K562 (cell line): ENCODE measurements at regions not wholly inside any gene's neighbourhood (a gene's known extent, or its start where the extent isn't known, plus 50 kb on each side); places are given as distances from the start of the nearest gene placed in this dataset.
"Not testable (repeated sequence)": the region's sequence is repeated elsewhere in the genome, so short reads cannot be mapped to it uniquely, and the experiment has no call there.

Experiments used
- ATAC-seq: fragments of 200-7000 bp; cut with Tn5 transposase; 3 replicates; pipeline ENCODE4 v1.9.1; 2020; ENCODE audit warnings: moderate library complexity
- BruUV-seq: library from RNA; stranded (reverse); fragments of 400-500 nt; replicated peaks from 2 replicates; lab custom pipeline; 2021; lab: Mats Ljungman, UMichigan
- CTCF ChIA-PET: fragments of 300-600 bp; formaldehyde crosslinking; extraction: SDS; loops from one replicate; lab custom pipeline; 2021; ENCODE audit warnings: low intra/inter-chr PET ratio; lab: Yijun Ruan, JAX
- POLR2A ChIA-PET: fragments of 300-600, 350-650 bp; sonication (Branson Sonifier 250); formaldehyde crosslinking; extraction: SDS; loops from one replicate; lab custom pipeline; 2021; ENCODE audit warnings: antibody characterized with exemption, inconsistent platforms; lab: Yijun Ruan, JAX
- DNase-seq, 4 experiments: peaks; one replicate each; pipeline versions ENCODE4 v3.0.0 to v3.0.0-alpha.2; 2011 to 2018; ENCODE audit warnings: low spot score in 3 of 4, mixed read lengths in 3 of 4; ENCODE audit errors: extremely low read depth in 1 of 4
- FAIRE-seq: peaks from 2 replicates; lab custom pipeline; 2011; peaks lifted over from hg19 to GRCh38; lab: Jason Lieb, UNC
- H2AFZ ChIP-seq: 2 replicates; pipeline ENCODE4 v1.6.0; 2011; ENCODE audit warnings: low read depth, low read length, control low read depth, inconsistent platforms
- H3K27ac ChIP-seq: fragments of 200-600 bp; 3 replicates; pipeline ENCODE4 v1.8.0; 2011; ENCODE audit warnings: low read depth, mild to moderate bottlenecking, control low read depth, inconsistent platforms, low read length, moderate library complexity, mixed read lengths; ENCODE audit errors: extremely low read depth
- H3K27me3 ChIP-seq, 2 experiments: fragments of 300-600 bp in 1 of 2; 2 replicates in 1 of 2; 3 replicates in 1 of 2; pipeline versions ENCODE4 v1.6.0 to v1.8.0; 2011; ENCODE audit warnings: inconsistent platforms in 2 of 2, low read length in 2 of 2, mild to moderate bottlenecking in 1 of 2, mixed read lengths in 1 of 2, moderate library complexity in 1 of 2; ENCODE audit not compliant: control insufficient read depth in 2 of 2, insufficient read depth in 2 of 2
- H3K36me3 ChIP-seq: fragments of 300-600 bp; 3 replicates; pipeline ENCODE4 v1.8.0; 2011; ENCODE audit warnings: mild to moderate bottlenecking, low read length, inconsistent platforms; ENCODE audit not compliant: control insufficient read depth, insufficient read depth
- H3K4me1 ChIP-seq, 2 experiments: fragments of 200-600 bp in 1 of 2; replicated peaks in 1 of 2; 2 replicates in 1 of 2; 3 replicates in 1 of 2; pipeline versions ENCODE4 v1.5.1 to v1.8.0; 2011; ENCODE audit warnings: inconsistent platforms in 2 of 2, low read length in 2 of 2, mild to moderate bottlenecking in 1 of 2, mixed read lengths in 1 of 2, moderate library complexity in 1 of 2; ENCODE audit not compliant: control insufficient read depth in 2 of 2, insufficient read depth in 2 of 2
- H3K4me2 ChIP-seq: 2 replicates; pipeline ENCODE4 v1.6.1; 2011; ENCODE audit warnings: low read length, control low read depth, inconsistent platforms, mixed read lengths; ENCODE audit not compliant: insufficient read depth
- H3K4me3 ChIP-seq: fragments of 200-600 bp; sonication (generic), shearing (Covaris generic); 2 replicates; pipeline ENCODE4 v1.5.1; 2016; ENCODE audit warnings: control low read depth, inconsistent platforms
- H3K79me2 ChIP-seq: fragments of 200-600 bp; 3 replicates; pipeline ENCODE4 v1.8.0; 2011; ENCODE audit warnings: low read length, inconsistent platforms; ENCODE audit not compliant: control insufficient read depth, insufficient read depth
- H3K9ac ChIP-seq, 2 experiments: 2 replicates each; pipeline versions ENCODE4 v1.6.0 to v1.6.1; 2011; ENCODE audit warnings: low read depth in 2 of 2, low read length in 2 of 2, control low read depth in 1 of 2, inconsistent platforms in 1 of 2, mild to moderate bottlenecking in 1 of 2, mixed read lengths in 1 of 2; ENCODE audit not compliant: insufficient read depth in 1 of 2
- H3K9me1 ChIP-seq: one replicate; pipeline ENCODE4 v1.6.0; 2011; ENCODE audit warnings: inconsistent platforms, mild to moderate bottlenecking, low read length, moderate library complexity; ENCODE audit not compliant: control insufficient read depth, insufficient read depth
- H3K9me3 ChIP-seq: replicated peaks from 2 replicates; pipeline ENCODE4 v1.5.1; 2011; ENCODE audit warnings: low read depth, low read length, inconsistent platforms; ENCODE audit not compliant: control insufficient read depth, insufficient read depth
- H4K20me1 ChIP-seq: replicated peaks from 2 replicates; pipeline ENCODE4 v1.6.1; 2011; ENCODE audit warnings: low read length, inconsistent platforms, mixed read lengths; ENCODE audit not compliant: control insufficient read depth, insufficient read depth
- ARHGAP35 ChIP-seq: fragments of 450-650 bp; IDR thresholded peaks from 2 replicates; pipeline ENCODE4 v1.6.1; 2018; ENCODE audit not compliant: partially characterized antibody
- ZC3H4 ChIP-seq: sonication (generic); formaldehyde crosslinking; IDR thresholded peaks from 2 replicates; pipeline ENCODE4 v1.9.0; 2021; ENCODE audit warnings: missing genetic modification reagents, borderline replicate concordance
- WGBS: fragments of 100-300 bp; shearing (Covaris generic); methylation state at CpG from one replicate; pipeline ENCODE4 v1.1.6; 2016; ENCODE audit warnings: low coverage, mixed read lengths; ENCODE audit not compliant: insufficient coverage; ENCODE audit errors: missing lambda C conversion rate; 5-methylcytosine and 5-hydroxymethylcytosine counted together
- in situ Hi-C: fragments of 300-500 bp; cut with MboI; formaldehyde crosslinking; loops from 4 replicates; pipeline ENCODE4 v1.15.0; 2018; ENCODE audit warnings: inconsistent platforms, mixed read lengths
- intact Hi-C: fragments of 100-400 bp; cut with micrococcal nuclease; formaldehyde crosslinking; loops from 2 replicates; pipeline ENCODE4 v1.14.2; 2022

DNA sequence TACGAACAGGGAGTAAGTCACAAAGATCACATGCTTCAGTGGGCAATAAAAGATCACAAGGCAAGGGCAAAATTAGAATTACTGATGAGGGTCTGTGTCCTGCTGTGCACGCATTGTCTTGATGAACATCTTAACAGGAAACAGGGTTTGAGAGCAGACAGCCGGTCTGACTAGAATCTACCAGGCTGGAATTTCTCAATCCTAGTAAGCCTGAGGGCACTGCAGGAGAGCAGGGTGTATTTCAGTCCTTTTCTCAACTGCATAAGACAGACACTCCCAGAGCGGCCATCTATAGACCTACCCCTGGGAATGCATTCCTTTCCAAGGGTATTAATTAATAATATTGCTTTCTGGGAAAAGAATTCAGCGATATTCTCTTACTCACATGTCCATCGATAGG is 800.0 kb downstream of the AACS start:
- 2% methylated on average over 5 of the region's 6 CpGs for WGBS
- POLR2A ChIA-PET, FAIRE-seq: not testable (repeated sequence)

GRCh38 chr12:125871811-125872594 is 806.8 kb downstream of the AACS start:
- CTCF ChIA-PET = no interaction called here
- intact Hi-C loops = no loop called here
- H3K4me1 ChIP-seq = no peaks in the 10 kb centered on the region
- H3K9me1 ChIP-seq = no peaks in the 10 kb centered on the region
- FAIRE-seq = no peak
- no peak overlapping the region for H3K9ac ChIP-seq
- DNase-seq = no peak
- TF ChIP-seq ARHGAP35 = no peak
- no peak for TF ChIP-seq ZC3H4 (CRISPR knock-in tag)
- no peaks in the 10 kb centered on the region for H3K9me3 ChIP-seq
- ATAC-seq = no peak
- H4K20me1 ChIP-seq = no peaks in the 10 kb centered on the region
- H2AFZ ChIP-seq = no peak overlapping the region
- POLR2A ChIA-PET = no interaction called here
- in situ Hi-C loops = no loop called here
- no TSS peak for BruUV-seq
- no peak overlapping the region for H3K27ac ChIP-seq
- under 1% methylated on average over 9 of the region's 9 CpGs for WGBS
- H3K4me2 ChIP-seq = no peak overlapping the region
- H3K36me3 ChIP-seq = no peaks in the 10 kb centered on the region
- H3K27me3 ChIP-seq = no peaks in the 10 kb centered on the region
- H3K79me2 ChIP-seq = no peaks in the 10 kb centered on the region
- no peak overlapping the region for H3K4me3 ChIP-seq

More for the DNA sequence above, 800.0 kb downstream of the AACS start:
- H3K9ac ChIP-seq, BruUV-seq, H3K27ac ChIP-seq, H3K4me3 ChIP-seq, DNase-seq, H2AFZ ChIP-seq, CTCF ChIA-PET, intact Hi-C loops, H3K4me1 ChIP-seq, H3K36me3 ChIP-seq, H3K79me2 ChIP-seq, H3K4me2 ChIP-seq, H3K9me3 ChIP-seq, in situ Hi-C loops, ATAC-seq, H4K20me1 ChIP-seq, H3K9me1 ChIP-seq, H3K27me3 ChIP-seq: not testable (repeated sequence)
